ENCODE measurements at regions not wholly inside any gene's neighbourhood (a gene's known extent, or its start where the extent isn't known, plus 50 kb on each side); places are given as distances from the start of the nearest gene placed in this dataset.
"Not testable (repeated sequence)": the region's sequence is repeated elsewhere in the genome, so short reads cannot be mapped to it uniquely, and the experiment has no call there.

GRCh38 chr6:152811785-152812184 lies 61.2 kb downstream of the VIP start:
- DNase-seq = no peak

- no peak for DNase-seq
Observed at GRCh38 chr6:152815230-152815872, 64.8 kb downstream of the VIP start.

- no peak for DNase-seq
Observed at GRCh38 chr6:152816055-152816454, 65.5 kb downstream of the VIP start.

GRCh38 chr6:152821525-152821924 lies 70.9 kb downstream of the VIP start:
- DNase-seq = no peak

- no peak for DNase-seq
Observed at GRCh38 chr6:152824666-152825065, 74.1 kb downstream of the VIP start.

GRCh38 chr6:152828431-152828830 lies 77.8 kb downstream of the VIP start:
- no peak for DNase-seq

- not testable (repeated sequence) for DNase-seq
Observed at GRCh38 chr6:152834366-152834765, 83.8 kb downstream of the VIP start.

GRCh38 chr6:152836523-152836922 lies 85.9 kb downstream of the VIP start:
- no peak for DNase-seq

GRCh38 chr6:152845421-152845820 lies 94.8 kb downstream of the VIP start:
- no peak for DNase-seq

GRCh38 chr6:152846825-152847224 lies 96.2 kb downstream of the VIP start:
- no peak for DNase-seq

- no peak for DNase-seq
Observed at GRCh38 chr6:152848919-152849318, 98.3 kb downstream of the VIP start.

GRCh38 chr6:152854086-152854795 lies 103.6 kb downstream of the VIP start:
- DNase-seq = no peak

- no peak for DNase-seq
Observed at GRCh38 chr6:152858141-152858540, 107.5 kb downstream of the VIP start.

GRCh38 chr6:152859225-152859624 lies 108.6 kb downstream of the VIP start:
- no peak for DNase-seq

- peak; percentile 30 to 64 for DNase-seq
Observed at GRCh38 chr6:152863618-152864326, 113.2 kb downstream of the VIP start.

- no peak for DNase-seq
Observed at GRCh38 chr6:152874267-152874666, 108.6 kb downstream of the FBXO5 start.

GRCh38 chr6:152874846-152875568 lies 107.8 kb downstream of the FBXO5 start:
- DNase-seq = no peak

GRCh38 chr6:152879681-152880080 lies 103.2 kb downstream of the FBXO5 start:
- no peak for DNase-seq

GRCh38 chr6:152893187-152893586 lies 89.7 kb downstream of the FBXO5 start:
- no peak for DNase-seq

- no peak for DNase-seq
Observed at GRCh38 chr6:152896923-152897322, 85.9 kb downstream of the FBXO5 start.

- DNase-seq = peak; percentile 1 to 22
Observed at GRCh38 chr6:152897807-152898399, 84.9 kb downstream of the FBXO5 start.

- no peak for DNase-seq
Observed at GRCh38 chr6:152904678-152905077, 78.2 kb downstream of the FBXO5 start.

Data from NCI-H446 (cell line).